ENCODE measurements at regions not wholly inside any gene's neighbourhood (a gene's known extent, or its start where the extent isn't known, plus 50 kb on each side); places are given as distances from the start of the nearest gene placed in this dataset.

- Histone ChIP-seq H3K9ac (ENCODE audit: insufficient read depth, low read depth, low read length) (no peak overlapping the region), H3K4me2 (ENCODE audit: low read depth, low read length) (no peak overlapping the region), H3K36me3 (replicated peaks in 1 of 2; ENCODE audit: control insufficient read depth in 1 of 2, insufficient read depth in 2 of 2, low read length in 2 of 2) (no peaks in the 10 kb centered on the region), H3K9me3 (ENCODE audit: low read length) (no peaks in the 10 kb centered on the region), H3K79me2 (ENCODE audit: insufficient read depth, low read length) (no peaks in the 10 kb centered on the region), H3K27me3 (ENCODE audit: control insufficient read depth in 1 of 2, insufficient read depth in 2 of 2, low read length in 2 of 2) (no peaks in the 10 kb centered on the region), H4K20me1 (ENCODE audit: insufficient read depth, low read length) (no peaks in the 10 kb centered on the region), H3K4me1 (ENCODE audit: insufficient read depth, low read length) (peaks cover 8% of the 10 kb centered on the region; the same call in 1 of the 2 replicates), H3K27ac (ENCODE audit: extremely low read length, insufficient read depth, low read length) (no peak overlapping the region), H2AFZ (ENCODE audit: low read length) (no peak overlapping the region), H3K4me3 (replicated peaks in 1 of 3; ENCODE audit: insufficient read depth in 1 of 3, low read depth in 2 of 3, low read length in 3 of 3) (no peak overlapping the region)
- TF ChIP-seq KAT2B (IDR thresholded peaks at IDR 0.05; ENCODE audit: borderline replicate concordance, low read depth, low read length): no peak
- TF ChIP-seq, protein P1, sequence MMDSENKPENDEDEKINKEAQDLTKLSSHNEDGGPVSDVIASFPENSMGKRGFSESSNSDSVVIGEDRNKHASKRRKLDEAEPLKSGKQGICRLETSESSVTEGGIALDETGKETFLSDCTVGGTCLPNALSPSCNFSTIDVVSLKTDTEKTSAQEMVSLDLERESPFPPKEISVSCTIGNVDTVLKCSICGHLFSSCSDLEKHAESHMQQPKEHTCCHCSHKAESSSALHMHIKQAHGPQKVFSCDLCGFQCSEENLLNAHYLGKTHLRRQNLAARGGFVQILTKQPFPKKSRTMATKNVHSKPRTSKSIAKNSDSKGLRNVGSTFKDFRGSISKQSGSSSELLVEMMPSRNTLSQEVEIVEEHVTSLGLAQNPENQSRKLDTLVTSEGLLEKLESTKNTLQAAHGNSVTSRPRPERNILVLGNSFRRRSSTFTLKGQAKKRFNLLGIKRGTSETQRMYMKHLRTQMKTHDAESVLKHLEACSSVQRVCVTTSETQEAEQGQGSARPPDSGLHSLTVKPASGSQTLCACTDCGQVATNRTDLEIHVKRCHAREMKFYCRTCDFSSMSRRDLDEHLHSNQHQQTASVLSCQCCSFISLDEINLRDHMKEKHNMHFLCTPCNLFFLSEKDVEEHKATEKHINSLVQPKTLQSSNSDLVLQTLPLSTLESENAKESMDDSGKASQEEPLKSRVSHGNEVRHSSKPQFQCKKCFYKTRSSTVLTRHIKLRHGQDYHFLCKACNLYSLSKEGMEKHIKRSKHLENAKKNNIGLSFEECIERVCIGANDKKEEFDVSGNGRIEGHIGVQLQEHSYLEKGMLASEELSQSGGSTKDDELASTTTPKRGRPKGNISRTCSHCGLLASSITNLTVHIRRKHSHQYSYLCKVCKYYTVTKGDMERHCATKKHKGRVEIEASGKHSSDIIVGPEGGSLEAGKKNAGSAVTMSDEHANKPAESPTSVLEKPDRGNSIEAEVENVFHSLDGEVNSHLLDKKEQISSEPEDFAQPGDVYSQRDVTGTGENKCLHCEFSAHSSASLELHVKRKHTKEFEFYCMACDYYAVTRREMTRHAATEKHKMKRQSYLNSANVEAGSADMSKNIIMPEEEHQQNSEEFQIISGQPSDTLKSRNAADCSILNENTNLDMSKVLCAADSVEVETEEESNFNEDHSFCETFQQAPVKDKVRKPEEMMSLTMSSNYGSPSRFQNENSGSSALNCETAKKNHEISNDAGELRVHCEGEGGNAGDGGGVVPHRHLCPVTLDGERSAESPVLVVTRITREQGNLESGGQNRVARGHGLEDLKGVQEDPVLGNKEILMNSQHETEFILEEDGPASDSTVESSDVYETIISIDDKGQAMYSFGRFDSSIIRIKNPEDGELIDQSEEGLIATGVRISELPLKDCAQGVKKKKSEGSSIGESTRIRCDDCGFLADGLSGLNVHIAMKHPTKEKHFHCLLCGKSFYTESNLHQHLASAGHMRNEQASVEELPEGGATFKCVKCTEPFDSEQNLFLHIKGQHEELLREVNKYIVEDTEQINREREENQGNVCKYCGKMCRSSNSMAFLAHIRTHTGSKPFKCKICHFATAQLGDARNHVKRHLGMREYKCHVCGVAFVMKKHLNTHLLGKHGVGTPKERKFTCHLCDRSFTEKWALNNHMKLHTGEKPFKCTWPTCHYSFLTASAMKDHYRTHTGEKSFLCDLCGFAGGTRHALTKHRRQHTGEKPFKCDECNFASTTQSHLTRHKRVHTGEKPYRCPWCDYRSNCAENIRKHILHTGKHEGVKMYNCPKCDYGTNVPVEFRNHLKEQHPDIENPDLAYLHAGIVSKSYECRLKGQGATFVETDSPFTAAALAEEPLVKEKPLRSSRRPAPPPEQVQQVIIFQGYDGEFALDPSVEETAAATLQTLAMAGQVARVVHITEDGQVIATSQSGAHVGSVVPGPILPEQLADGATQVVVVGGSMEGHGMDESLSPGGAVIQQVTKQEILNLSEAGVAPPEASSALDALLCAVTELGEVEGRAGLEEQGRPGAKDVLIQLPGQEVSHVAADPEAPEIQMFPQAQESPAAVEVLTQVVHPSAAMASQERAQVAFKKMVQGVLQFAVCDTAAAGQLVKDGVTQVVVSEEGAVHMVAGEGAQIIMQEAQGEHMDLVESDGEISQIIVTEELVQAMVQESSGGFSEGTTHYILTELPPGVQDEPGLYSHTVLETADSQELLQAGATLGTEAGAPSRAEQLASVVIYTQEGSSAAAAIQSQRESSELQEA (CRISPR knock-in tag; IDR thresholded peaks at IDR 0.05; ENCODE audit: not compliant biosample characterization): no peak
- no peak for TF ChIP-seq IRX3 (CRISPR knock-in tag; IDR thresholded peaks at IDR 0.05; ENCODE audit: borderline replicate concordance, low read depth)
- TF ChIP-seq MNT (IDR thresholded peaks at IDR 0.05): no peak
- no peak for TF ChIP-seq NCOA1 (CRISPR knock-in tag; IDR thresholded peaks at IDR 0.05)
- TF ChIP-seq ZNF34 (CRISPR knock-in tag; IDR thresholded peaks at IDR 0.05; ENCODE audit: borderline replicate concordance): no peak
- no peak for TF ChIP-seq ZIK1 (CRISPR knock-in tag; IDR thresholded peaks at IDR 0.05; ENCODE audit: borderline replicate concordance, low read depth)
- TF ChIP-seq KLF16 (CRISPR knock-in tag; IDR thresholded peaks at IDR 0.05): no peak
- TF ChIP-seq HOXA7 (CRISPR knock-in tag; IDR thresholded peaks at IDR 0.05): no peak
- no peak for TF ChIP-seq ZNF761 (CRISPR knock-in tag; conservative IDR thresholded peaks at IDR 0.05)
- no peak for TF ChIP-seq SRF (IDR thresholded peaks at IDR 0.05; ENCODE audit: low read depth, low read length)
- no peak for TF ChIP-seq CEBPG (CRISPR knock-in tag; IDR thresholded peaks at IDR 0.05)
- no peak for TF ChIP-seq ZNF230 (CRISPR knock-in tag; IDR thresholded peaks at IDR 0.05)
- no peak for TF ChIP-seq RBFOX2 (IDR thresholded peaks at IDR 0.05; ENCODE audit: low read depth, low read length)
- TF ChIP-seq ZNF33A (CRISPR knock-in tag; IDR thresholded peaks at IDR 0.05; ENCODE audit: borderline replicate concordance): no peak
- BruUV-seq (replicated peaks): no TSS peak
- FAIRE-seq: no peak
- in situ Hi-C loops (cut with HindIII; ENCODE audit: extremely low pct_ligation_motif_present, low pct_unique_long_range_greater_than_20kb): no loop called here
- no peak for DNase-seq (ENCODE audit: low spot score)
- CTCF ChIA-PET (ENCODE audit: low intra/inter-chr PET ratio, low total read pairs): no interaction called here
- intact Hi-C loops (cut with micrococcal nuclease; ENCODE audit: unreplicated experiment): no loop called here
- POLR2A ChIA-PET: no interaction called here
- ATAC-seq: no peak
- whole genome bisulfite sequencing (ENCODE audit: low lambda C conversion rate): 19% methylated on average over 2 of the region's 2 CpGs
Observed at GRCh38 chr5:124869426-124870033, 123.1 kb upstream of the ZNF608 start.

Data from HepG2 (cell line).